Stomach (tissue), 8 donors: ENCODE measurements at regions not wholly inside any gene's neighbourhood (a gene's known extent, or its start where the extent isn't known, plus 50 kb on each side); places are given as distances from the start of the nearest gene placed in this dataset.
A peak's percentile ranks its signal among the peaks of the same experiment; 100 is the strongest.
"Not testable (repeated sequence)": the region's sequence is repeated elsewhere in the genome, so short reads cannot be mapped to it uniquely, and the experiment has no call there.

Experiments used
- DNase-seq, 2 donors: peaks; one replicate each; pipeline versions ENCODE4 v3.0.0 to v3.0.0-alpha.2; 2013 to 2019
- H3K27ac ChIP-seq, 5 donors: fragments of 200-600 bp in 4 of 5; sonication (generic) in 4 of 5; one replicate each; pipeline ENCODE4 v1.5.1; 2013 to 2019; ENCODE audit warnings: mild to moderate bottlenecking in 1 of 5, moderate library complexity in 1 of 5
- H3K27me3 ChIP-seq, 3 donors: fragments of 200-600 bp; sonication (generic); one replicate each; pipeline ENCODE4 v1.5.1; 2017 to 2019; ENCODE audit warnings: mixed run types in 1 of 3
- H3K36me3 ChIP-seq, 4 donors: fragments of 200-600 bp; sonication (generic); 1 replicate in 3 of 4; 2 replicates in 1 of 4; pipeline ENCODE4 v1.5.1; 2016 to 2019
- H3K4me1 ChIP-seq, 4 donors: fragments of 200-600 bp; sonication (generic); one replicate each; pipeline ENCODE4 v1.5.1; 2016 to 2019
- H3K4me3 ChIP-seq, 4 donors: fragments of 200-600 bp; sonication (generic) in 3 of 4; one replicate each; pipeline ENCODE4 v1.5.1; 2016 to 2019; ENCODE audit warnings: mild to moderate bottlenecking in 1 of 4
- H3K9me3 ChIP-seq, 4 donors: fragments of 200-600 bp; sonication (generic); one replicate each; pipeline ENCODE4 v1.5.1; 2016 to 2019
- EP300 ChIP-seq: sonication (generic); formaldehyde crosslinking; IDR thresholded peaks from one replicate; pipeline ENCODE4 v1.6.1; 2017; ENCODE audit warnings: antibody characterized with exemption
- POLR2A ChIP-seq, 4 donors: fragments of 450-650 bp; IDR thresholded peaks; one replicate each; pipeline ENCODE4 v1.6.1; 2016; ENCODE audit warnings: antibody characterized with exemption in 4 of 4, control low read depth in 2 of 4, mild to moderate bottlenecking in 1 of 4, moderate library complexity in 1 of 4
- POLR2AphosphoS5 ChIP-seq, 3 donors: sonication (generic); formaldehyde crosslinking; IDR thresholded peaks; one replicate each; pipeline ENCODE4 v1.6.1; 2016; ENCODE audit warnings: antibody characterized with exemption in 3 of 3
- WGBS, 5 donors: extraction: QIAGEN DNeasy Blood & Tissue Kit in 3 of 5; methylation state at CpG; one replicate each; pipeline versions ENCODE4 v1.1.5 to v1.1.7; 2013 to 2018; 5-methylcytosine and 5-hydroxymethylcytosine counted together
- intact Hi-C: fragments of 100-400 bp; cut with DNase I; formaldehyde crosslinking; loops from one replicate; pipeline ENCODE4 v1.15.1; 2023; ENCODE audit warnings: low total_unique reads
- TF ChIP-seq, protein P1 (sequence below), 7 experiments: fragments of 450-650 bp in 4 of 7; fragments of 200-600 bp in 3 of 7; sonication (generic) in 3 of 7; IDR thresholded peaks; one replicate each; pipeline ENCODE4 v1.5.1; 2016 to 2019; ENCODE audit warnings: antibody characterized with exemption in 7 of 7, control low read depth in 2 of 7, mild to moderate bottlenecking in 1 of 7
- donor health status: healthy with polysubstance abuse.
- donor health status: Bipolar disorder and iron deficiency.
- donor health status: healthy.

DNA sequence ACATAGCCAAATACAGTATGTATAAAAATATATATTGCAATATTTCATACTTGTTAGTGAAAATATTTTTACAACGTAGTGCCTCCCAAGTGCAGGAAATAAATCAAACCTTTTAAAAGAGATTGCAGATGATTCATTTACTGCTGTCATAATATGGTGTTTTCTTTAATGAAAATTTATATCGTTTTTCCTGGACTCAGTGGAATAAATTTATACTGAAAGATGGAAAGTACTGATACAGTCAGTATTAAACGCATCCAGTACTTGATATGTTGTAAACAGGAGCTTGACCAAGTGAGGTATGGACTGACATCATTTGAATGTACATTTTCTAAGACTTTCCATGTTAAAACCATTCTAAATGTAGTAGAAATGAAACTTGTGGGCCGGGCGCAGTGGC lies 143.4 kb upstream of the ZNF608 start:
- Histone ChIP-seq H3K27ac (no peak overlapping the region), H3K4me1 (peaks cover 11 to 34% (median 18%) of the 10 kb centered on the region in 4 donors), H3K9me3 (no peaks in the 10 kb centered on the region), H3K27me3 (no peaks in the 10 kb centered on the region), H3K36me3 (no peaks in the 10 kb centered on the region), H3K4me3 (no peak overlapping the region)
- intact Hi-C loops: no loop called here
- 75 to 88% (median 82%) methylated on average over 5 of the region's 5 CpGs for WGBS, 5 donors
- no peak for DNase-seq
- TF ChIP-seq EP300 (no peak), POLR2A (IDR thresholded peaks at IDR 0.05) (no peak), POLR2AphosphoS5 (IDR thresholded peaks at IDR 0.05) (no peak)
- TF ChIP-seq, protein P1, sequence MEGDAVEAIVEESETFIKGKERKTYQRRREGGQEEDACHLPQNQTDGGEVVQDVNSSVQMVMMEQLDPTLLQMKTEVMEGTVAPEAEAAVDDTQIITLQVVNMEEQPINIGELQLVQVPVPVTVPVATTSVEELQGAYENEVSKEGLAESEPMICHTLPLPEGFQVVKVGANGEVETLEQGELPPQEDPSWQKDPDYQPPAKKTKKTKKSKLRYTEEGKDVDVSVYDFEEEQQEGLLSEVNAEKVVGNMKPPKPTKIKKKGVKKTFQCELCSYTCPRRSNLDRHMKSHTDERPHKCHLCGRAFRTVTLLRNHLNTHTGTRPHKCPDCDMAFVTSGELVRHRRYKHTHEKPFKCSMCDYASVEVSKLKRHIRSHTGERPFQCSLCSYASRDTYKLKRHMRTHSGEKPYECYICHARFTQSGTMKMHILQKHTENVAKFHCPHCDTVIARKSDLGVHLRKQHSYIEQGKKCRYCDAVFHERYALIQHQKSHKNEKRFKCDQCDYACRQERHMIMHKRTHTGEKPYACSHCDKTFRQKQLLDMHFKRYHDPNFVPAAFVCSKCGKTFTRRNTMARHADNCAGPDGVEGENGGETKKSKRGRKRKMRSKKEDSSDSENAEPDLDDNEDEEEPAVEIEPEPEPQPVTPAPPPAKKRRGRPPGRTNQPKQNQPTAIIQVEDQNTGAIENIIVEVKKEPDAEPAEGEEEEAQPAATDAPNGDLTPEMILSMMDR (IDR thresholded peaks at IDR 0.05): no peak

DNA sequence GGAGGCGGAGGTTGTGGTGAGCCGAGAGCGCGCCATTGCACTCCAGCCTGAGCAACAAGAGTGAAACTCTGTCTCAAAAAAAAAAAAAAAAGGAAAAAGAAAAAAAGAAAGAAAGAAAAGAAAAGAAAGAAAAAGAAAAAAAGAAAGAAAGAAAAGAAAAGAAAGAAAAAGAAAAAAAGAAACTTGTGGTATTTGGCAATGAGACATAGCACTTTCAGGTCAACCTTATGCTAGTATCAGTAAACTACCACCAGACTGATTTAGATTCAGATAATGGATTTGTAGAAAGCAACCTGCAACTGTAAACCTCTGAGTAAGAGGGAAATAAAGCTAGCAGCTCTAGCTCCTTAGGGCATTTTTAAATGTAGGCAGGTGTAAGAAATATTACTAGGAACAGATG lies 144.0 kb upstream of the ZNF608 start:
- intact Hi-C loops, H3K4me3 ChIP-seq, H3K27me3 ChIP-seq, H3K36me3 ChIP-seq, H3K9me3 ChIP-seq, H3K27ac ChIP-seq, DNase-seq: not testable (repeated sequence)
- H3K4me1 ChIP-seq: peaks cover 11 to 34% (median 18%) of the 10 kb centered on the region in 4 donors
- WGBS, 5 donors: 87 to 100% (median 99%) methylated on average over 4 of the region's 4 CpGs

DNA sequence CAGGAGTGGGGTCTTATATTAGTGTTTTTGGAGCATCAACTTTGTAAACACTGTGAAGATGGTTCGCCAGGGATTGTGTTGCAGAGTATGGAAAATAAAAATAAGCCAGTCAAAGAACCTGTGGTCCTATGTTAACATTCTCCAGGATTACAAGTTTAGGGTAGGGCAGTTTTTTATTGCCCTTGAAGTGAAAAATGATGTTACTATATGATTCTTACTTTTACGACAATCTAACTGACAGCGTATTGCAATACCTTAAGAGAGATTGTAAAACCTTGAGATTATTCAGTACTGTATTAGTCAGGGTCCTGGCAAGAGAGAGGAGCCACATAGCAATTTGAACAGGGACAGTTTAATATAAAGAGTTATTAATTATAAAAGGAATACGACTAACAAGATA lies 144.7 kb upstream of the ZNF608 start:
- H3K36me3 ChIP-seq: no peaks in the 10 kb centered on the region
- WGBS, 5 donors: 88 to 95% (median 94%) methylated on average over 4 of the region's 4 CpGs
- TF ChIP-seq POLR2AphosphoS5 (IDR thresholded peaks at IDR 0.05) (no peak), EP300 (no peak), POLR2A (IDR thresholded peaks at IDR 0.05) (no peak)
- TF ChIP-seq, protein P1 (IDR thresholded peaks at IDR 0.05): no peak
- no peak overlapping the region for H3K27ac ChIP-seq
- H3K27me3 ChIP-seq: no peaks in the 10 kb centered on the region
- H3K4me1 ChIP-seq: peaks cover 11 to 34% (median 18%) of the 10 kb centered on the region in 4 donors
- no peaks in the 10 kb centered on the region for H3K9me3 ChIP-seq
- no peak for DNase-seq
- intact Hi-C loops: no loop called here
- no peak overlapping the region for H3K4me3 ChIP-seq

DNA sequence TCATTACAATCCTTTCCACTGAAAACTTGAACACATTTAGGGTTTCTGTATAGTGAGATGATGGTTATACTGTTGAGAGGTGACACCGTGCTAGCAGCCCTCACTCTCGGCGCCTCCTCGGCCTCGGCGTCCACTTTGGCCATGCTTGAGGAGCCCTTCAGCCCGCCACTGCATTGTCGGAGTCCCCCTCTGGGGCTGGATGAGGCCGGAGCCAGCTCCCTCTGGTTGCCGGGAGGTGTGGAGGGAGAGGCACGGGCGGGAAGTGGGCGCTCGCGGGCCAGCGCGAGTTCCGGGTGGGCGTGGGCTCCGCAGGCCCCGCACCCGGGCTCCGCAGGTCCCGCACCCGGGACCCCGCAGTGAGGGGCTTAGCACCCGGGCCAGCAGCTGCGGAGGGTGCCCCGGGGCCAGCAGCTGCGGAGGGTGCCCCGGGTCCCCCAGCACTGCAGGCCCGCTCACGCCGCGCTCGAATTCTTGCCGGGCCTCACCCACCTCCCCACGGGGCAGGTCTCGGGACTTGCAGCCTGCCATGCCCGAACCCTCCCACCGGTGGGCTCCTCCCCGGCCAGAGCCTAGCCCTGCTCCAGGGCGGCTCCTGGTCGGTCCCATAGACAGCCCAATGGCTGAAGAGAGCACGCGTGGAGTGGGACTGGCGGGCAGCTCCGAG lies 145.9 kb upstream of the ZNF608 start:
- WGBS, 5 donors: 96 to 98% (median 97%) methylated on average over 13 to 48 of the region's 48 CpGs

DNA sequence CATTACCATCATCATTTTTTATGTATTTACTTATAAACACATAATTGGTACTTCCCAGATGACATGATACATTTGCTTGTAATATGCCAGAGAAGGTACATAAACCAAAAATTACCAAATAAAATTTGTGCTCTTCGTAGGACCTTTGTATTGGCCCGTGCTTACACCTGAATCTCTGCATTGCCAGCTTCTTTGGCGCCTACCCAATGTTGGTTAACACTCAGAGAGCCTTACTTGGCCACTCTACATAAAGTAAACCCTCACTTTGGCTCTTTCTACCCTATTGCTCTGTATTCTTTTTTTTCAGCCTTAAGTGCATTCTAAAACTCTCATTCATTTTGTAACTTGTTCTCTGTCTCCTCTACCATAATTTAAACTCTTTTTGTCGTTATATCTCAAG lies 148.1 kb upstream of the ZNF608 start:
- WGBS, 5 donors: 50 to 79% (median 59%) methylated on average over 4 of the region's 4 CpGs
- TF ChIP-seq, protein P1 (IDR thresholded peaks at IDR 0.05): no peak
- no peak for TF ChIP-seq POLR2AphosphoS5 (IDR thresholded peaks at IDR 0.05)
- TF ChIP-seq EP300: no peak
- TF ChIP-seq POLR2A (IDR thresholded peaks at IDR 0.05): no peak
- H3K4me3 ChIP-seq: no peak overlapping the region
- H3K4me1 ChIP-seq: peaks cover 0 to 5% (median under 1%) of the 10 kb centered on the region in 4 donors
- no peaks in the 10 kb centered on the region for H3K27me3 ChIP-seq
- DNase-seq: peak in 1 of 2 donors; percentile 56
- intact Hi-C loops: no loop called here
- H3K27ac ChIP-seq: no peak overlapping the region
- H3K9me3 ChIP-seq: no peaks in the 10 kb centered on the region
- H3K36me3 ChIP-seq: no peaks in the 10 kb centered on the region

More for the DNA sequence above, 145.9 kb upstream of the ZNF608 start:
- TF ChIP-seq POLR2A (IDR thresholded peaks at IDR 0.05) (no peak), POLR2AphosphoS5 (IDR thresholded peaks at IDR 0.05) (no peak), EP300 (no peak)
- TF ChIP-seq, protein P1 (IDR thresholded peaks at IDR 0.05): no peak
- intact Hi-C loops: no loop called here
- no peak overlapping the region for H3K4me3 ChIP-seq
- H3K27ac ChIP-seq: no peak overlapping the region
- no peaks in the 10 kb centered on the region for H3K36me3 ChIP-seq
- no peaks in the 10 kb centered on the region for H3K9me3 ChIP-seq
- no peaks in the 10 kb centered on the region for H3K27me3 ChIP-seq
- peaks cover 9 to 27% (median 15%) of the 10 kb centered on the region in 4 donors for H3K4me1 ChIP-seq
- DNase-seq: no peak
